ENCODE measurements at regions not wholly inside any gene's neighbourhood (a gene's known extent, or its start where the extent isn't known, plus 50 kb on each side); places are given as distances from the start of the nearest gene placed in this dataset.
"Not testable (repeated sequence)": the region's sequence is repeated elsewhere in the genome, so short reads cannot be mapped to it uniquely, and the experiment has no call there.

GRCh38 chr11:34797497-34797896 lies 118.7 kb downstream of the APIP start:
- H3K27me3 ChIP-seq (ENCODE audit: control insufficient read depth in 3 of 3, insufficient read depth in 3 of 3, low read depth in 1 of 3, low read length in 3 of 3); H2BK15ac ChIP-seq (ENCODE audit: low read length); H2BK12ac ChIP-seq (ENCODE audit: low read length); H3K4me3 ChIP-seq (ENCODE audit: low read length in 2 of 2); H3K9ac ChIP-seq (ENCODE audit: low read depth, low read length, poor library complexity); H4K91ac ChIP-seq (ENCODE audit: low read depth, low read length, poor library complexity); H3K14ac ChIP-seq (ENCODE audit: low read length); DNase-seq (ENCODE audit: low spot score); H3K9me3 ChIP-seq (replicated peaks in 1 of 2; ENCODE audit: control insufficient read depth in 2 of 2, insufficient read depth in 1 of 2, low read depth in 1 of 2, low read length in 2 of 2); H3K79me1 ChIP-seq (ENCODE audit: low read depth, low read length); H3K4ac ChIP-seq (ENCODE audit: low read length); H3K23ac ChIP-seq (ENCODE audit: low read depth, low read length, poor library complexity); H2BK5ac ChIP-seq (ENCODE audit: low read length); H3K36me3 ChIP-seq (replicated peaks in 1 of 2; ENCODE audit: control insufficient read depth in 2 of 2, insufficient read depth in 2 of 2, low read length in 2 of 2); H3K4me2 ChIP-seq (ENCODE audit: insufficient read depth, low read length, poor library complexity, severe bottlenecking); H3K27ac ChIP-seq (replicated peaks; ENCODE audit: low read length); H4K8ac ChIP-seq (ENCODE audit: low read depth, low read length); H2BK120ac ChIP-seq (ENCODE audit: low read depth, low read length); H2AFZ ChIP-seq (ENCODE audit: low read length); H3K4me1 ChIP-seq (ENCODE audit: control insufficient read depth in 2 of 2, insufficient read depth in 1 of 2, low read depth in 1 of 2, low read length in 2 of 2); H2AK5ac ChIP-seq (ENCODE audit: low read depth, low read length); H3K18ac ChIP-seq (ENCODE audit: low read length): not testable (repeated sequence)

GRCh38 chr11:34795641-34796040 lies 120.5 kb downstream of the APIP start:
- Histone ChIP-seq H3K27me3 (ENCODE audit: control insufficient read depth in 3 of 3, insufficient read depth in 3 of 3, low read depth in 1 of 3, low read length in 3 of 3) (no peaks in the 10 kb centered on the region), H3K9ac (ENCODE audit: low read depth, low read length, poor library complexity) (no peak overlapping the region), H3K4me3 (ENCODE audit: low read length in 2 of 2) (no peak overlapping the region), H4K91ac (ENCODE audit: low read depth, low read length, poor library complexity) (no peak overlapping the region), H3K4ac (ENCODE audit: low read length) (no peak overlapping the region), H2BK120ac (ENCODE audit: low read depth, low read length) (no peak overlapping the region), H3K4me1 (ENCODE audit: control insufficient read depth in 2 of 2, insufficient read depth in 1 of 2, low read depth in 1 of 2, low read length in 2 of 2) (peaks cover 2 to 10% of the 10 kb centered on the region in 2 donors), H3K23ac (ENCODE audit: low read depth, low read length, poor library complexity) (no peak overlapping the region), H3K36me3 (replicated peaks in 1 of 2; ENCODE audit: control insufficient read depth in 2 of 2, insufficient read depth in 2 of 2, low read length in 2 of 2) (no peaks in the 10 kb centered on the region), H2AFZ (ENCODE audit: low read length) (no peak overlapping the region), H3K18ac (ENCODE audit: low read length) (no peak overlapping the region), H2BK15ac (ENCODE audit: low read length) (no peak overlapping the region), H3K4me2 (ENCODE audit: insufficient read depth, low read length, poor library complexity, severe bottlenecking) (no peak overlapping the region), H3K79me1 (ENCODE audit: low read depth, low read length) (no peaks in the 10 kb centered on the region), H3K9me3 (replicated peaks in 1 of 2; ENCODE audit: control insufficient read depth in 2 of 2, insufficient read depth in 1 of 2, low read depth in 1 of 2, low read length in 2 of 2) (peaks cover 2 to 5% of the 10 kb centered on the region in 2 donors), H3K27ac (replicated peaks; ENCODE audit: low read length) (no peak overlapping the region), H4K8ac (ENCODE audit: low read depth, low read length) (no peak overlapping the region), H3K14ac (ENCODE audit: low read length) (no peak overlapping the region), H2AK5ac (ENCODE audit: low read depth, low read length) (no peak overlapping the region), H2BK12ac (ENCODE audit: low read length) (no peak overlapping the region), H2BK5ac (ENCODE audit: low read length) (no peak overlapping the region)
- no peak for DNase-seq (ENCODE audit: low spot score)

- WGBS, 2 donors (ENCODE audit: extremely low coverage in 2 of 2, insufficient read length in 2 of 2, insufficient replicate concordance in 1 of 2) = no CpG with 5 or more reads among the region's 3 CpGs
- Histone ChIP-seq H4K91ac (ENCODE audit: low read depth, low read length, poor library complexity) (no peak overlapping the region), H3K4ac (ENCODE audit: low read length) (no peak overlapping the region), H2BK120ac (ENCODE audit: low read depth, low read length) (no peak overlapping the region), H3K27ac (replicated peaks; ENCODE audit: low read length) (no peak overlapping the region), H2AFZ (ENCODE audit: low read length) (no peak overlapping the region), H3K14ac (ENCODE audit: low read length) (no peak overlapping the region), H3K9me3 (replicated peaks in 1 of 2; ENCODE audit: control insufficient read depth in 2 of 2, insufficient read depth in 1 of 2, low read depth in 1 of 2, low read length in 2 of 2) (peaks cover 5% of the 10 kb centered on the region in 2 donors), H3K79me1 (ENCODE audit: low read depth, low read length) (no peaks in the 10 kb centered on the region), H3K4me1 (ENCODE audit: control insufficient read depth in 2 of 2, insufficient read depth in 1 of 2, low read depth in 1 of 2, low read length in 2 of 2) (peaks cover 2 to 10% of the 10 kb centered on the region in 2 donors), H2BK15ac (ENCODE audit: low read length) (no peak overlapping the region), H3K9ac (ENCODE audit: low read depth, low read length, poor library complexity) (no peak overlapping the region), H3K4me3 (ENCODE audit: low read length in 2 of 2) (no peak overlapping the region), H3K23ac (ENCODE audit: low read depth, low read length, poor library complexity) (no peak overlapping the region), H3K18ac (ENCODE audit: low read length) (no peak overlapping the region), H3K36me3 (replicated peaks in 1 of 2; ENCODE audit: control insufficient read depth in 2 of 2, insufficient read depth in 2 of 2, low read length in 2 of 2) (no peaks in the 10 kb centered on the region), H4K8ac (ENCODE audit: low read depth, low read length) (no peak overlapping the region), H2BK12ac (ENCODE audit: low read length) (no peak overlapping the region), H2AK5ac (ENCODE audit: low read depth, low read length) (no peak overlapping the region), H3K27me3 (ENCODE audit: control insufficient read depth in 3 of 3, insufficient read depth in 3 of 3, low read depth in 1 of 3, low read length in 3 of 3) (no peaks in the 10 kb centered on the region), H2BK5ac (ENCODE audit: low read length) (no peak overlapping the region), H3K4me2 (ENCODE audit: insufficient read depth, low read length, poor library complexity, severe bottlenecking) (no peak overlapping the region)
- no peak for DNase-seq (ENCODE audit: low spot score)
Observed at GRCh38 chr11:34794696-34795095, 121.5 kb downstream of the APIP start.

GRCh38 chr11:34793666-34794065 lies 122.5 kb downstream of the APIP start:
- Histone ChIP-seq H2AFZ (ENCODE audit: low read length) (no peak overlapping the region), H4K91ac (ENCODE audit: low read depth, low read length, poor library complexity) (no peak overlapping the region), H3K4ac (ENCODE audit: low read length) (no peak overlapping the region), H3K9me3 (replicated peaks in 1 of 2; ENCODE audit: control insufficient read depth in 2 of 2, insufficient read depth in 1 of 2, low read depth in 1 of 2, low read length in 2 of 2) (peaks cover 5 to 9% of the 10 kb centered on the region in 2 donors), H3K79me1 (ENCODE audit: low read depth, low read length) (no peaks in the 10 kb centered on the region), H3K14ac (ENCODE audit: low read length) (no peak overlapping the region), H3K4me1 (ENCODE audit: control insufficient read depth in 2 of 2, insufficient read depth in 1 of 2, low read depth in 1 of 2, low read length in 2 of 2) (peaks cover 2 to 11% of the 10 kb centered on the region in 2 donors), H3K4me2 (ENCODE audit: insufficient read depth, low read length, poor library complexity, severe bottlenecking) (no peak overlapping the region), H3K18ac (ENCODE audit: low read length) (no peak overlapping the region), H3K4me3 (ENCODE audit: low read length in 2 of 2) (no peak overlapping the region), H2BK15ac (ENCODE audit: low read length) (no peak overlapping the region), H2AK5ac (ENCODE audit: low read depth, low read length) (no peak overlapping the region), H3K36me3 (replicated peaks in 1 of 2; ENCODE audit: control insufficient read depth in 2 of 2, insufficient read depth in 2 of 2, low read length in 2 of 2) (no peaks in the 10 kb centered on the region), H2BK120ac (ENCODE audit: low read depth, low read length) (no peak overlapping the region), H2BK5ac (ENCODE audit: low read length) (no peak overlapping the region), H3K27ac (replicated peaks; ENCODE audit: low read length) (no peak overlapping the region), H2BK12ac (ENCODE audit: low read length) (no peak overlapping the region), H3K23ac (ENCODE audit: low read depth, low read length, poor library complexity) (no peak overlapping the region), H4K8ac (ENCODE audit: low read depth, low read length) (no peak overlapping the region), H3K9ac (ENCODE audit: low read depth, low read length, poor library complexity) (no peak overlapping the region), H3K27me3 (ENCODE audit: control insufficient read depth in 3 of 3, insufficient read depth in 3 of 3, low read depth in 1 of 3, low read length in 3 of 3) (no peaks in the 10 kb centered on the region)
- DNase-seq (ENCODE audit: low spot score) = no peak
